ENCODE measurements at regions not wholly inside any gene's neighbourhood (a gene's known extent, or its start where the extent isn't known, plus 50 kb on each side); places are given as distances from the start of the nearest gene placed in this dataset.

DNA sequence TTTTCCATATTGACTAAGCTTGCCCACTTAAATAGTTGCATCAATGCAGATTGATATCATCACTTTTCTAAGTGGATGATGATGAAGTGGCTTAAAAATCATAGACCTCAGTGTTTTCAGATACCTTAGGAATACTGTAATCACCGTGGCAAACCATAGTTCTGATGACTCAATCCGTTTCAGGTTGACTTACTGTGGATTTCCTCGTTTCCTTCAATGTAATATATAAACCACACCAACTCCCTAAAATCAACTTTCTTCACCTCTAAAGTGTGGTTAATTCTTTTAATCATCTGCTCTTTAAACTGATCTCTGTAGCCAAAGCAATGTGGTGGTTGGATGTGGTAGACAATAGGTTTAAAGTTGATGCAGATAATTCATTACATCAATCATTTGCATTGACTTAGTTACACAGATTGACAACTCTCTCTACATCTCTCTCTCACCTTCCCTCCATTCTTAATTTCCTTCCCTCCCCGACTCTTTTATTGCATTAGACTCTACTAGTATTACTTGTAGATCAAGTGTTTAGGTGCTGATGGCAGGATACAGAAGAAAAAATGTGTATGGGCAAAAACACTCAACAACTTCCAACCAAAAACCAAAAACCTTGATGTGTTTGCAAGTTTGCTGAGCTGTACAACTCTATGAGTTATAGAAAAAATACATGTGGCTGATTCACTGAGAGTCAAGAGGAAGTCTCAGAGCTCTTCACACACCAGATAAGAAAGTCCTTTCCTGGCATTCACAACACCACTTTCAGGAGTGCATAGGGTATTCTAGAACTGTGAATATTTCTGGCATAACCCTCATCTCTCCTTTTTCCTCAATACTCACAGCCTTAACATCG lies 243.5 kb downstream of the NFKBIZ start:
- TF ChIP-seq POLR2A (IDR thresholded peaks at IDR 0.05; ENCODE audit: low read length) (no peak), GATA1 (IDR thresholded peaks at IDR 0.05; ENCODE audit: low read depth, low read length) (no peak)

Data from erythroblast (primary cell).